KG1 (cell line): ENCODE measurements at regions not wholly inside any gene's neighbourhood (a gene's known extent, or its start where the extent isn't known, plus 50 kb on each side); places are given as distances from the start of the nearest gene placed in this dataset.
"Not testable (repeated sequence)": the region's sequence is repeated elsewhere in the genome, so short reads cannot be mapped to it uniquely, and the experiment has no call there.

Source experiments
- DNase-seq: peaks from one replicate; lab custom pipeline; 2025; lab: John Stamatoyannopoulos, UW

- no peak for DNase-seq
These were observed 81.8 kb upstream of the SYN3 start for GRCh38 chr22:33139937-33140336.

- DNase-seq, result not testable (repeated sequence)
These were observed 80.2 kb upstream of the SYN3 start for GRCh38 chr22:33138333-33138732.

- DNase-seq, result no peak
These were observed 72.3 kb upstream of the SYN3 start for GRCh38 chr22:33130473-33130872.

GRCh38 chr22:33129621-33130020 is 71.4 kb upstream of the SYN3 start:
- no peak for DNase-seq

- no peak for DNase-seq
These were observed 68.7 kb upstream of the SYN3 start for GRCh38 chr22:33126881-33127280.

- DNase-seq, result no peak
These were observed 66.3 kb upstream of the SYN3 start for GRCh38 chr22:33124471-33124870.

- not testable (repeated sequence) for DNase-seq
These were observed 64.3 kb upstream of the SYN3 start for GRCh38 chr22:33122439-33122838.

- DNase-seq, result no peak
These were observed 60.9 kb upstream of the SYN3 start for GRCh38 chr22:33119044-33119443.

- no peak for DNase-seq
These were observed 59.6 kb upstream of the SYN3 start for GRCh38 chr22:33117821-33118220.

GRCh38 chr22:33116841-33117547 is 58.8 kb upstream of the SYN3 start:
- no peak for DNase-seq

- no peak for DNase-seq
These were observed 56.4 kb upstream of the SYN3 start for GRCh38 chr22:33114565-33114964.

- no peak for DNase-seq
These were observed 54.4 kb upstream of the SYN3 start for GRCh38 chr22:33112580-33112979.

GRCh38 chr22:33111491-33111890 is 53.3 kb upstream of the SYN3 start:
- DNase-seq, result no peak

- no peak for DNase-seq
These were observed 52.5 kb upstream of the SYN3 start for GRCh38 chr22:33110562-33111163.

GRCh38 chr22:33109514-33110430 is 51.6 kb upstream of the SYN3 start:
- DNase-seq, result no peak

GRCh38 chr22:33108037-33108436 is 49.9 kb upstream of the SYN3 start:
- DNase-seq, result no peak
